Lower lobe of right lung (tissue), 2 donors: ENCODE measurements at regions not wholly inside any gene's neighbourhood (a gene's known extent, or its start where the extent isn't known, plus 50 kb on each side); places are given as distances from the start of the nearest gene placed in this dataset.

Source experiments
- ATAC-seq, 2 donors: fragments of 200-7000 bp; cut with Tn5 transposase; one replicate each; pipeline ENCODE4 v1.9.1; 2020 to 2022; ENCODE audit warnings: mild to moderate bottlenecking in 2 of 2, moderate library complexity in 2 of 2
- DNase-seq: peaks from one replicate; pipeline ENCODE4 v3.0.0-alpha.2; 2020
- H3K27ac ChIP-seq: fragments of 200-600 bp; one replicate; pipeline ENCODE4 v1.8.0; 2022
- H3K27me3 ChIP-seq: fragments of 200-600 bp; one replicate; pipeline ENCODE4 v1.8.0; 2022; ENCODE audit warnings: low read depth
- H3K36me3 ChIP-seq: fragments of 200-600 bp; one replicate; pipeline ENCODE4 v1.8.0; 2022; ENCODE audit warnings: mild to moderate bottlenecking
- H3K4me1 ChIP-seq: fragments of 200-600 bp; one replicate; pipeline ENCODE4 v1.8.0; 2022
- H3K4me3 ChIP-seq: fragments of 200-600 bp; one replicate; pipeline ENCODE4 v1.8.0; 2022; ENCODE audit warnings: mild to moderate bottlenecking
- H3K9me3 ChIP-seq: fragments of 200-600 bp; one replicate; pipeline ENCODE4 v1.8.0; 2022
- intact Hi-C: fragments of 100-400 bp; cut with DNase I; formaldehyde crosslinking; loops from one replicate; pipeline ENCODE4 v1.11.0; 2022
- TF ChIP-seq, protein P1 (sequence below): fragments of 200-600 bp; IDR thresholded peaks from one replicate; pipeline ENCODE4 v1.8.0; 2022; ENCODE audit warnings: antibody characterized with exemption, mild to moderate bottlenecking
- donor health status: DM: no; HTN: yes; CAD: no; lungs with severe emphysema.

GRCh38 chr15:58274885-58275284, 136.7 kb downstream of the AQP9 start:
- TF ChIP-seq, protein P1, sequence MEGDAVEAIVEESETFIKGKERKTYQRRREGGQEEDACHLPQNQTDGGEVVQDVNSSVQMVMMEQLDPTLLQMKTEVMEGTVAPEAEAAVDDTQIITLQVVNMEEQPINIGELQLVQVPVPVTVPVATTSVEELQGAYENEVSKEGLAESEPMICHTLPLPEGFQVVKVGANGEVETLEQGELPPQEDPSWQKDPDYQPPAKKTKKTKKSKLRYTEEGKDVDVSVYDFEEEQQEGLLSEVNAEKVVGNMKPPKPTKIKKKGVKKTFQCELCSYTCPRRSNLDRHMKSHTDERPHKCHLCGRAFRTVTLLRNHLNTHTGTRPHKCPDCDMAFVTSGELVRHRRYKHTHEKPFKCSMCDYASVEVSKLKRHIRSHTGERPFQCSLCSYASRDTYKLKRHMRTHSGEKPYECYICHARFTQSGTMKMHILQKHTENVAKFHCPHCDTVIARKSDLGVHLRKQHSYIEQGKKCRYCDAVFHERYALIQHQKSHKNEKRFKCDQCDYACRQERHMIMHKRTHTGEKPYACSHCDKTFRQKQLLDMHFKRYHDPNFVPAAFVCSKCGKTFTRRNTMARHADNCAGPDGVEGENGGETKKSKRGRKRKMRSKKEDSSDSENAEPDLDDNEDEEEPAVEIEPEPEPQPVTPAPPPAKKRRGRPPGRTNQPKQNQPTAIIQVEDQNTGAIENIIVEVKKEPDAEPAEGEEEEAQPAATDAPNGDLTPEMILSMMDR = no peak
- H3K27me3 ChIP-seq = no peaks in the 10 kb centered on the region
- intact Hi-C loops = no loop called here
- H3K4me1 ChIP-seq = peaks cover 4% of the 10 kb centered on the region
- no peak for DNase-seq
- no peak overlapping the region for H3K27ac ChIP-seq
- peaks cover 4% of the 10 kb centered on the region for H3K9me3 ChIP-seq
- no peaks in the 10 kb centered on the region for H3K36me3 ChIP-seq
- no peak overlapping the region for H3K4me3 ChIP-seq
- ATAC-seq = no peak

GRCh38 chr15:58275785-58276184, 137.6 kb downstream of the AQP9 start:
- Histone ChIP-seq H3K36me3 (no peaks in the 10 kb centered on the region), H3K27me3 (no peaks in the 10 kb centered on the region), H3K4me3 (no peak overlapping the region), H3K9me3 (peaks cover 4% of the 10 kb centered on the region), H3K27ac (no peak overlapping the region), H3K4me1 (no peaks in the 10 kb centered on the region)
- TF ChIP-seq, protein P1 = no peak
- ATAC-seq (no peak), DNase-seq (no peak)
- intact Hi-C loops = no loop called here

GRCh38 chr15:58276924-58277323, 138.7 kb downstream of the AQP9 start:
- DNase-seq (no peak), ATAC-seq (no peak)
- H3K9me3 ChIP-seq = peaks cover under 1% of the 10 kb centered on the region
- H3K27ac ChIP-seq = no peak overlapping the region
- TF ChIP-seq, protein P1 = no peak
- no peaks in the 10 kb centered on the region for H3K4me1 ChIP-seq
- H3K36me3 ChIP-seq = no peaks in the 10 kb centered on the region
- H3K4me3 ChIP-seq = no peak overlapping the region
- H3K27me3 ChIP-seq = no peaks in the 10 kb centered on the region
- intact Hi-C loops = no loop called here

GRCh38 chr15:58277333-58277732, 139.2 kb downstream of the AQP9 start:
- DNase-seq = no peak
- Histone ChIP-seq H3K4me1 (no peaks in the 10 kb centered on the region), H3K27me3 (no peaks in the 10 kb centered on the region), H3K4me3 (no peak overlapping the region), H3K27ac (no peak overlapping the region), H3K9me3 (no peaks in the 10 kb centered on the region), H3K36me3 (no peaks in the 10 kb centered on the region)
- ATAC-seq = no peak
- TF ChIP-seq, protein P1 = no peak
- intact Hi-C loops = no loop called here

- DNase-seq = no peak
- ATAC-seq = no peak
- Histone ChIP-seq H3K4me1 (no peaks in the 10 kb centered on the region), H3K9me3 (no peaks in the 10 kb centered on the region), H3K27me3 (no peaks in the 10 kb centered on the region), H3K4me3 (no peak overlapping the region), H3K36me3 (no peaks in the 10 kb centered on the region), H3K27ac (no peak overlapping the region)
- TF ChIP-seq, protein P1 = no peak
- intact Hi-C loops = no loop called here
Observed at GRCh38 chr15:58279106-58279505, 140.9 kb downstream of the AQP9 start.

- H3K36me3 ChIP-seq = no peaks in the 10 kb centered on the region
Observed at GRCh38 chr15:58279654-58280053, 141.5 kb downstream of the AQP9 start.

More at GRCh38 chr15:58279654-58280053, 141.5 kb downstream of the AQP9 start:
- intact Hi-C loops = no loop called here
- DNase-seq (no peak), ATAC-seq (no peak)
- no peaks in the 10 kb centered on the region for H3K4me1 ChIP-seq
- no peaks in the 10 kb centered on the region for H3K9me3 ChIP-seq
- TF ChIP-seq, protein P1 = no peak
- H3K4me3 ChIP-seq = no peak overlapping the region
- H3K27ac ChIP-seq = no peak overlapping the region
- no peaks in the 10 kb centered on the region for H3K27me3 ChIP-seq
